GM21390 (cell line): ENCODE measurements at regions not wholly inside any gene's neighbourhood (a gene's known extent, or its start where the extent isn't known, plus 50 kb on each side); places are given as distances from the start of the nearest gene placed in this dataset.
A peak's percentile ranks its signal among the peaks of the same experiment; 100 is the strongest.
"Not testable (repeated sequence)": the region's sequence is repeated elsewhere in the genome, so short reads cannot be mapped to it uniquely, and the experiment has no call there.

Experiments used
- ATAC-seq: cut with Tn5 transposase; IDR thresholded peaks from one replicate; pipeline ENCODE4 v1.9.1; 2021; ENCODE audit not compliant: unreplicated experiment

- no peak for ATAC-seq
These were observed 225.9 kb upstream of the MYO3A start for GRCh38 chr10:25707976-25708671.

GRCh38 chr10:25713894-25714240 lies 220.2 kb upstream of the MYO3A start:
- no peak for ATAC-seq

- ATAC-seq: no peak
These were observed 209.8 kb upstream of the MYO3A start for GRCh38 chr10:25724241-25724640.

GRCh38 chr10:25725917-25726716 lies 207.9 kb upstream of the MYO3A start:
- ATAC-seq: peak; percentile 84

GRCh38 chr10:25738776-25739175 lies 195.3 kb upstream of the MYO3A start:
- ATAC-seq: no peak

- ATAC-seq: no peak
These were observed 190.2 kb upstream of the MYO3A start for GRCh38 chr10:25743832-25744231.

- no peak for ATAC-seq
These were observed 189.5 kb upstream of the MYO3A start for GRCh38 chr10:25744574-25744973.

- no peak for ATAC-seq
These were observed 188.1 kb upstream of the MYO3A start for GRCh38 chr10:25745976-25746375.

- no peak for ATAC-seq
These were observed 186.9 kb upstream of the MYO3A start for GRCh38 chr10:25747084-25747483.

GRCh38 chr10:25748509-25748908 lies 185.5 kb upstream of the MYO3A start:
- ATAC-seq: no peak

- no peak for ATAC-seq
These were observed 180.3 kb upstream of the MYO3A start for GRCh38 chr10:25753776-25754175.

- not testable (repeated sequence) for ATAC-seq
These were observed 178.2 kb upstream of the MYO3A start for GRCh38 chr10:25755874-25756273.

GRCh38 chr10:25756784-25757183 lies 177.2 kb upstream of the MYO3A start:
- no peak for ATAC-seq

GRCh38 chr10:25758041-25758457 lies 176.0 kb upstream of the MYO3A start:
- ATAC-seq: no peak

GRCh38 chr10:25758511-25758910 lies 175.5 kb upstream of the MYO3A start:
- no peak for ATAC-seq

- no peak for ATAC-seq
These were observed 172.1 kb upstream of the MYO3A start for GRCh38 chr10:25761937-25762336.

- ATAC-seq: no peak
These were observed 167.8 kb upstream of the MYO3A start for GRCh38 chr10:25766213-25766612.

- no peak for ATAC-seq
These were observed 167.3 kb upstream of the MYO3A start for GRCh38 chr10:25766687-25767221.

GRCh38 chr10:25768167-25768566 lies 165.9 kb upstream of the MYO3A start:
- ATAC-seq: no peak

- no peak for ATAC-seq
These were observed 155.4 kb upstream of the MYO3A start for GRCh38 chr10:25778646-25779045.

GRCh38 chr10:25786161-25786560 lies 147.9 kb upstream of the MYO3A start:
- no peak for ATAC-seq

GRCh38 chr10:25786899-25787298 lies 147.1 kb upstream of the MYO3A start:
- no peak for ATAC-seq
